Trophoblast cell (in vitro differentiated cells and primary cell): ENCODE measurements at regions not wholly inside any gene's neighbourhood (a gene's known extent, or its start where the extent isn't known, plus 50 kb on each side); places are given as distances from the start of the nearest gene placed in this dataset.

Experiments
- DNase-seq, 2 donors: peaks; one replicate each; pipeline ENCODE4 v3.0.0-alpha.2; 2016
- H2AFZ ChIP-seq: 2 replicates; pipeline ENCODE4 v1.6.1; 2013; ENCODE audit warnings: low read length, moderate library complexity, mild to moderate bottlenecking; ENCODE audit not compliant: insufficient read depth, poor library complexity
- H2AK5ac ChIP-seq: 2 replicates; pipeline ENCODE4 v1.6.1; 2013; ENCODE audit warnings: mild to moderate bottlenecking, low read length
- H2BK120ac ChIP-seq: 2 replicates; pipeline ENCODE4 v1.6.1; 2013; ENCODE audit warnings: low read length, mild to moderate bottlenecking, moderate library complexity; ENCODE audit not compliant: insufficient read depth, poor library complexity
- H2BK12ac ChIP-seq: 2 replicates; pipeline ENCODE4 v1.6.1; 2013; ENCODE audit warnings: mild to moderate bottlenecking, low read length, moderate library complexity
- H2BK5ac ChIP-seq: 2 replicates; pipeline ENCODE4 v1.6.1; 2013; ENCODE audit warnings: low read length, low read depth, moderate library complexity, mild to moderate bottlenecking; ENCODE audit not compliant: poor library complexity
- H3K14ac ChIP-seq: 2 replicates; pipeline ENCODE4 v1.6.1; 2013; ENCODE audit warnings: mild to moderate bottlenecking, low read length
- H3K18ac ChIP-seq: 2 replicates; pipeline ENCODE4 v1.6.1; 2013; ENCODE audit warnings: mild to moderate bottlenecking, low read length
- H3K23ac ChIP-seq: 2 replicates; pipeline ENCODE4 v1.6.1; 2013; ENCODE audit warnings: low read length
- H3K27ac ChIP-seq: 2 replicates; pipeline ENCODE4 v1.5.1; 2013; ENCODE audit warnings: low read depth, mild to moderate bottlenecking, inconsistent platforms, low read length, moderate library complexity
- H3K27me3 ChIP-seq: 2 replicates; pipeline ENCODE4 v1.6.1; 2013; ENCODE audit warnings: inconsistent platforms, mild to moderate bottlenecking, low read length, moderate library complexity; ENCODE audit not compliant: insufficient read depth
- H3K36me3 ChIP-seq, 2 experiments: 1 replicate in 1 of 2; 2 replicates in 1 of 2; pipeline ENCODE4 v1.6.1; 2013; ENCODE audit warnings: low read length in 2 of 2, mild to moderate bottlenecking in 2 of 2, moderate library complexity in 1 of 2; ENCODE audit not compliant: insufficient read depth in 2 of 2, control insufficient read depth in 1 of 2
- H3K4ac ChIP-seq: 2 replicates; pipeline ENCODE4 v1.6.1; 2013; ENCODE audit warnings: low read depth, mild to moderate bottlenecking, low read length, moderate library complexity
- H3K4me1 ChIP-seq, 2 experiments: 1 replicate in 1 of 2; 2 replicates in 1 of 2; pipeline ENCODE4 v1.6.1; 2013; ENCODE audit warnings: low read length in 2 of 2, mild to moderate bottlenecking in 2 of 2, moderate library complexity in 1 of 2; ENCODE audit not compliant: insufficient read depth in 2 of 2, control insufficient read depth in 1 of 2
- H3K4me2 ChIP-seq: 2 replicates; pipeline ENCODE4 v1.6.1; 2013; ENCODE audit warnings: inconsistent platforms, mild to moderate bottlenecking, low read length, moderate library complexity
- H3K4me3 ChIP-seq: 2 replicates; pipeline ENCODE4 v1.5.1; 2013; ENCODE audit warnings: mild to moderate bottlenecking, low read depth, low read length, inconsistent platforms
- H3K79me1 ChIP-seq: one replicate; pipeline ENCODE4 v1.6.1; 2013; ENCODE audit warnings: low read length
- H3K79me2 ChIP-seq: 2 replicates; pipeline ENCODE4 v1.6.1; 2013; ENCODE audit warnings: low read length, mild to moderate bottlenecking; ENCODE audit not compliant: control insufficient read depth, insufficient read depth, poor library complexity
- H3K9ac ChIP-seq: 2 replicates; pipeline ENCODE4 v1.6.1; 2013; ENCODE audit warnings: mild to moderate bottlenecking, low read length
- H3K9me3 ChIP-seq: 2 replicates; pipeline ENCODE4 v1.6.1; 2013; ENCODE audit warnings: low read depth, mild to moderate bottlenecking, control low read depth, inconsistent platforms, low read length; ENCODE audit not compliant: insufficient read depth
- H4K12ac ChIP-seq: 2 replicates; pipeline ENCODE4 v1.6.1; 2013; ENCODE audit warnings: low read depth, mild to moderate bottlenecking, low read length, moderate library complexity
- H4K8ac ChIP-seq: 2 replicates; pipeline ENCODE4 v1.6.1; 2013; ENCODE audit warnings: low read depth, mild to moderate bottlenecking, low read length, moderate library complexity
- H4K91ac ChIP-seq: one replicate; pipeline ENCODE4 v1.6.1; 2013; ENCODE audit warnings: low read depth, mild to moderate bottlenecking, low read length, moderate library complexity
- WGBS: extraction: QIAGEN DNeasy Blood & Tissue Kit; methylation state at CpG from one replicate; pipeline ENCODE4 v1.1.7; 2013; ENCODE audit warnings: missing lambda C conversion rate; ENCODE audit not compliant: insufficient read length, insufficient coverage; ENCODE audit errors: extremely low coverage; 5-methylcytosine and 5-hydroxymethylcytosine counted together

GRCh38 chr9:84123648-84124406 is 143.2 kb downstream of the RMI1 start:
- H2BK5ac ChIP-seq, result no peak overlapping the region

DNA sequence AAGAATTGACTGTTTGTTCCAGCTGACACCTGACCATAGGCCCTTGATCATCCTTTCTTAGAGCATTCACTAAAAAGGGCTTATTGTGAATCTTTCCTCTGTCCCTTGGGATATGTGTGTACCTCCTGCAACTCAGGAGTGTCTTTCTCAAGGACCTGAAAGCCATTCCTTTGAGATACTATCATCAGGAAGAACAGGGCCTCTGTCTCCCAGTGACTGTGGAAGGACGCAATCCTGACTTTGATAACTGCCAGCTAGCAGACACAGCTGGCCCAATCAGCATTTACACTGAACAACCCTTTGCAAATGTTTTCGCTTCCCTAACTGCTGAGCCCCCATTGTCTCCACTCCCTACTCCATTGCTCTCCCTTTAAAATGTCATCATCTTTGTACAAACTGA is 144.4 kb downstream of the RMI1 start:
- Histone ChIP-seq H3K36me3 (no peaks in the 10 kb centered on the region), H2BK12ac (no peak overlapping the region), H3K23ac (no peak overlapping the region), H3K14ac (no peak overlapping the region), H4K91ac (no peak overlapping the region), H3K4me2 (no peak overlapping the region), H2AK5ac (no peak overlapping the region), H3K4ac (no peak overlapping the region), H2AFZ (no peak overlapping the region), H3K27me3 (no peaks in the 10 kb centered on the region), H3K9ac (no peak overlapping the region), H3K79me1 (no peaks in the 10 kb centered on the region), H3K4me1 (peaks cover 3% of the 10 kb centered on the region in 2 experiments), H2BK5ac (no peak overlapping the region), H3K79me2 (no peaks in the 10 kb centered on the region), H3K27ac (no peak overlapping the region), H3K4me3 (no peak overlapping the region), H4K8ac (no peak overlapping the region), H3K18ac (no peak overlapping the region), H2BK120ac (no peak overlapping the region), H3K9me3 (no peaks in the 10 kb centered on the region), H4K12ac (no peak overlapping the region)
- WGBS, result no CpG with 5 or more reads among the region's 2 CpGs
- DNase-seq, result peak; percentile 8 to 62

More at GRCh38 chr9:84123648-84124406, 143.2 kb downstream of the RMI1 start:
- Histone ChIP-seq H3K4ac (no peak overlapping the region), H4K12ac (no peak overlapping the region), H3K9ac (no peak overlapping the region), H3K79me2 (no peaks in the 10 kb centered on the region), H3K27me3 (no peaks in the 10 kb centered on the region), H4K8ac (no peak overlapping the region), H4K91ac (no peak overlapping the region), H3K4me3 (no peak overlapping the region), H3K23ac (no peak overlapping the region), H2BK12ac (no peak overlapping the region), H3K4me1 (no peaks in the 10 kb centered on the region), H3K9me3 (no peaks in the 10 kb centered on the region), H3K18ac (no peak overlapping the region), H3K27ac (no peak overlapping the region), H3K4me2 (no peak overlapping the region), H2BK120ac (no peak overlapping the region), H3K14ac (no peak overlapping the region), H2AK5ac (no peak overlapping the region), H3K36me3 (no peaks in the 10 kb centered on the region), H3K79me1 (no peaks in the 10 kb centered on the region), H2AFZ (no peak overlapping the region)
- no CpG with 5 or more reads among the region's 3 CpGs for WGBS
- no peak for DNase-seq

DNA sequence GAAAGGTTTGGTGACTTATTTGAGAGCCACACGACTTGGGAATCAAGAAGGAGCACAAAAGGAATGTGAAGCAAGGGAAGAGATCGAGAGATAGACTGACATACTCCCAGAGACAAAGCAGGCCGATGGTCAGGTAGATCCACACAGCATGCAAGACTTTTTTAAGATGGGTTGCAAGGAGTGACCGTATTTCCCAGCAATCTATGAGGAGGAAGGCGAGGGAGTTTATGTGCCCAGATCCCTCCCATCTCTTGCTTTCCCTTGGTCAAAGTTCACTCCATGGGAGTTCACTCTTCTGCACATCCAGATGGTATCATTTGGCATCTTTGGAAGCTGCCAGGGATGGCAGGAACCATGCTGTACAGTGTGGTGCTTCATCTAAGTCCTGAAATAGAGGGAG is 148.9 kb downstream of the RMI1 start:
- H3K27ac ChIP-seq, result no peak overlapping the region
- no CpG with 5 or more reads among the region's 5 CpGs for WGBS
- H3K9me3 ChIP-seq, result no peaks in the 10 kb centered on the region
- H3K4me3 ChIP-seq, result no peak overlapping the region
- no peaks in the 10 kb centered on the region for H3K79me1 ChIP-seq
- H2BK12ac ChIP-seq, result no peak overlapping the region
- no peak overlapping the region for H4K12ac ChIP-seq
- H4K91ac ChIP-seq, result no peak overlapping the region
- no peak overlapping the region for H3K4ac ChIP-seq
- H4K8ac ChIP-seq, result no peak overlapping the region
- no peak overlapping the region for H3K4me2 ChIP-seq
- H3K79me2 ChIP-seq, result no peaks in the 10 kb centered on the region
- no peak overlapping the region for H3K23ac ChIP-seq
- H2BK5ac ChIP-seq, result no peak overlapping the region
- no peak overlapping the region for H3K9ac ChIP-seq
- H3K27me3 ChIP-seq, result no peaks in the 10 kb centered on the region
- peaks cover 3% of the 10 kb centered on the region in 2 experiments for H3K4me1 ChIP-seq
- DNase-seq, result peak; percentile 87 to 95
- H3K36me3 ChIP-seq, result no peaks in the 10 kb centered on the region
- no peak overlapping the region for H3K18ac ChIP-seq
- H2AK5ac ChIP-seq, result no peak overlapping the region
- H3K14ac ChIP-seq, result no peak overlapping the region
- H2BK120ac ChIP-seq, result no peak overlapping the region
- no peak overlapping the region for H2AFZ ChIP-seq

DNA sequence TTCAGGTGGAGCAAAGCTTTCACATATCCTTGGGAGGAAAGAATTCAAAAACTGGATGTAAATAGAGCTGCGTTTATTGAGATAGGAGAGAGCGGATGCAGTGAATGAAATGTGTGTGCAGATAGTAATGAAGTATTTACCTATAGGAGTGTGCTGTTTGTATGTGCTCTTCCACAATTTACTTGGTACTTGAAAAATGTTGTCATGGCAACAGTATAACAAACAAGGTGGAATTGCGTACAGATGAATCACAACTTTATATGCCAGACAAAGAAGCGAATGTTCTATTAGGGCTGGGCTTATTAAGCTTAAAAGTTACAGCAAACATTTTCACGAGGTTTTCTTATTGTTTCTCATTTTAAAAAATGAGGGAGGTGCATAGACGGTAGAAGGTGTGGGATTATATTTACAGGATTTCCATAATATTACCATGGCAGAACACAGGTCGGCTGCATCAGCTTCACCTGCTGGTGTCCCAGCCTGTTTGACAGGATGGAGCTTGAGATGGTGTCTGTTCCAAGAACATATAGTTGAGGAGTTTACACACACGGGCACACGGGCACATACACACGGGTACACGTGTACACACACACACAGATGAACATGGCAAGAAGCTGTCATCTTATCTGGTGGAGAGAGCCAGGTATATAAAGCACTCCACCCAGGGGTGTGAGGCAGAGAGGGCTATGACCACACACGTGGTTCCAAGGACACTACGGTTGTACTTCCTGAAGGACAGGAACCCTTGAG is 155.7 kb downstream of the RMI1 start:
- no peak overlapping the region for H3K27ac ChIP-seq
- no peak overlapping the region for H3K9ac ChIP-seq
- H3K4me3 ChIP-seq, result no peak overlapping the region
- no peak overlapping the region for H4K8ac ChIP-seq
- DNase-seq, result peak; percentile 44 to 91
- WGBS, result no CpG with 5 or more reads among the region's 13 CpGs
- no peak overlapping the region for H3K18ac ChIP-seq
- no peaks in the 10 kb centered on the region for H3K36me3 ChIP-seq
- H2AK5ac ChIP-seq, result no peak overlapping the region
- H3K4me2 ChIP-seq, result no peak overlapping the region
- H2BK120ac ChIP-seq, result no peak overlapping the region
- no peak overlapping the region for H3K14ac ChIP-seq
- H2BK5ac ChIP-seq, result no peak overlapping the region
- H3K23ac ChIP-seq, result no peak overlapping the region
- H3K27me3 ChIP-seq, result peaks cover 8% of the 10 kb centered on the region
- no peak overlapping the region for H4K91ac ChIP-seq
- peaks cover 2% of the 10 kb centered on the region for H3K9me3 ChIP-seq
- no peak overlapping the region for H2BK12ac ChIP-seq
- H3K79me2 ChIP-seq, result no peaks in the 10 kb centered on the region
- H3K4ac ChIP-seq, result no peak overlapping the region
- no peak overlapping the region for H4K12ac ChIP-seq
- no peaks in the 10 kb centered on the region for H3K79me1 ChIP-seq
- H2AFZ ChIP-seq, result no peak overlapping the region
- peaks cover 2 to 3% of the 10 kb centered on the region in 2 experiments for H3K4me1 ChIP-seq
